ENCODE measurements at regions not wholly inside any gene's neighbourhood (a gene's known extent, or its start where the extent isn't known, plus 50 kb on each side); places are given as distances from the start of the nearest gene placed in this dataset.
A peak's percentile ranks its signal among the peaks of the same experiment; 100 is the strongest.

DNA sequence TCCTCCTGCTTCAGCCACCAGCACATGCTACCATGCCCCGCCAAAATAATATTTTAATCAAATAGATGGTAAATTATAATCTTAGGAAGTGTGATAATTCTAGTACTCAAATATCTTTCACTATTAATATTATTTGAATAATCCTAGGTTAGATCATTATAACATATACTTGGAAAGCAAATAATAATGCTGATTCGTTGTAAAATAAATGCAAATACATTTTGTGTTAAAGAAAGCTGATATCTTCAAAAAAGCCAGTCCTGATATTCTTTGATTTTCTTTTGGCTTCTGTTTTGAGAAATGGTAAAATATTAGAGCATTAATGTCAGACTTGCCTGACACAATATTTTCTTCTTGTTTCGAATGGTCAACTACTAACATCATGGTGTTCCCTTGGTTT lies 116.3 kb upstream of the ADAMTS5 start:
- Histone ChIP-seq H3K4me1 (ENCODE audit: insufficient read depth, low read length) (no peaks in the 10 kb centered on the region), H3K4me3 (ENCODE audit: insufficient read depth, low read length) (no peak overlapping the region), H3K27me3 (ENCODE audit: insufficient read depth, low read length) (no peaks in the 10 kb centered on the region), H3K27ac (ENCODE audit: low read depth, low read length) (no peak overlapping the region), H3K9me3 (ENCODE audit: low read depth, low read length) (no peaks in the 10 kb centered on the region), H3K4me2 (ENCODE audit: insufficient read depth, low read length) (no peak overlapping the region), H4K20me1 (ENCODE audit: insufficient read depth, low read length) (no peaks in the 10 kb centered on the region), H3K79me2 (ENCODE audit: insufficient read depth, low read length) (no peaks in the 10 kb centered on the region), H2AFZ (ENCODE audit: low read length) (no peak overlapping the region), H3K36me3 (ENCODE audit: insufficient read depth, low read length) (no peaks in the 10 kb centered on the region)
- no peak for DNase-seq (ENCODE audit: insufficient read length, low spot score, missing footprints)
- no peak for TF ChIP-seq CTCF (IDR thresholded peaks at IDR 0.05; ENCODE audit: extremely low read depth, low read depth, low read length)

DNA sequence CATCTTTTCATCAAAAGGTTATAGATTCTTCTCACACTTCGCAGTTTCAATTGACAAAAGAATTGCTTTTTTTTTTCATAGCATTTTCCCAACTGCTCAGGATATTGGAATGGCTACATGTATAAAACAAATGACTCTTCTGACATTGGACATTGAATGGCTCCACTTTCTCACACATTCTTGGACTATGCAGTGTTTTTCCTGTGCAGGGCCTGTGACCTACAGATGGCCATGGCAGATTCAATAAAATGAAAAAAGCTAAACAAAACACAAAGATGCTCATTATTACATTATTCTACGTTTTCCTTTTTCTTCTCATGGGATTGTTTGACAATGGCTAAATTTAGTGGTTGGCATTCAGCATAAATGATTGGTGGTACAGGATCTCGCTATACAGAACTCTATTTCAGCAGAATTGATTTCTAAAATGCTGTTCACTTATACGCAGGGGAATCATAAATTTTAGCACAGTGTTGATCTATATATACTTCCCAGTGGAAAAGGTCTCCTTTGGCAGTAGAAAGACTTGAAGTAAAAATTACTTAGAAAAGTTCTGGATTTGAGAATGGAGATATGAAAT lies 115.6 kb upstream of the ADAMTS5 start:
- Histone ChIP-seq H3K4me1 (ENCODE audit: insufficient read depth, low read length) (peaks cover under 1% of the 10 kb centered on the region), H3K27me3 (ENCODE audit: insufficient read depth, low read length) (no peaks in the 10 kb centered on the region), H3K36me3 (ENCODE audit: insufficient read depth, low read length) (no peaks in the 10 kb centered on the region), H3K9me3 (ENCODE audit: low read depth, low read length) (no peaks in the 10 kb centered on the region), H4K20me1 (ENCODE audit: insufficient read depth, low read length) (no peaks in the 10 kb centered on the region), H3K4me3 (ENCODE audit: insufficient read depth, low read length) (no peak overlapping the region), H3K4me2 (ENCODE audit: insufficient read depth, low read length) (no peak overlapping the region), H2AFZ (ENCODE audit: low read length) (no peak overlapping the region), H3K27ac (ENCODE audit: low read depth, low read length) (no peak overlapping the region), H3K79me2 (ENCODE audit: insufficient read depth, low read length) (no peaks in the 10 kb centered on the region)
- DNase-seq (ENCODE audit: insufficient read length, low spot score, missing footprints) = peak; percentile 58
- TF ChIP-seq CTCF (IDR thresholded peaks at IDR 0.05; ENCODE audit: extremely low read depth, low read depth, low read length) = no peak

- H3K79me2 ChIP-seq (ENCODE audit: insufficient read depth, low read length) = no peaks in the 10 kb centered on the region
- H3K9me3 ChIP-seq (ENCODE audit: low read depth, low read length) = no peaks in the 10 kb centered on the region
- H2AFZ ChIP-seq (ENCODE audit: low read length) = no peak overlapping the region
- H3K4me1 ChIP-seq (ENCODE audit: insufficient read depth, low read length) = peaks cover 2% of the 10 kb centered on the region
- H3K4me2 ChIP-seq (ENCODE audit: insufficient read depth, low read length) = no peak overlapping the region
- H3K36me3 ChIP-seq (ENCODE audit: insufficient read depth, low read length) = no peaks in the 10 kb centered on the region
- peak; percentile 36 for DNase-seq (ENCODE audit: insufficient read length, low spot score, missing footprints)
- TF ChIP-seq CTCF (IDR thresholded peaks at IDR 0.05; ENCODE audit: extremely low read depth, low read depth, low read length) = no peak
- H3K27ac ChIP-seq (ENCODE audit: low read depth, low read length) = no peak overlapping the region
- H3K27me3 ChIP-seq (ENCODE audit: insufficient read depth, low read length) = no peaks in the 10 kb centered on the region
- H4K20me1 ChIP-seq (ENCODE audit: insufficient read depth, low read length) = no peaks in the 10 kb centered on the region
- no peak overlapping the region for H3K4me3 ChIP-seq (ENCODE audit: insufficient read depth, low read length)
Observed at GRCh38 chr21:27079636-27080240, 112.8 kb upstream of the ADAMTS5 start.

DNA sequence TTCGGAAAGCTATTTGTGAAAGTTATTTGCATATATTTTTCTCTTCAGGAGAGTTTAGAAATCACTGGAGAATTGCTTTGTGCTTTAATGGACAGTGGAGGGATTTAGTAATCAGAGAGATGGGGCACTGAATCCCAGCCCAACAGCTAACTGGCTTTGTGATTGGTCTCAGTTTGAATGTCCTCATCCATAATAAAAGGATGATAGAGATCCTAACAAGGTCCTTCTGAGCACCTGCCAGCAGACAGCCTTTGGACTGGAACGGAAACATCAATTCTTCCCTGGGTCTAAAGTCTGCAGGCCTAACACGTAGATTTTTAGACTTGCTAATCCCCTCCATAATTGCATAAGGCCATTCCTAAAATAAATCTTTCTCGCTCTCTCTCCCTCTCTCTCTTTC lies 112.0 kb upstream of the ADAMTS5 start:
- Histone ChIP-seq H3K79me2 (ENCODE audit: insufficient read depth, low read length) (no peaks in the 10 kb centered on the region), H3K4me2 (ENCODE audit: insufficient read depth, low read length) (no peak overlapping the region), H3K36me3 (ENCODE audit: insufficient read depth, low read length) (no peaks in the 10 kb centered on the region), H3K27ac (ENCODE audit: low read depth, low read length) (no peak overlapping the region), H2AFZ (ENCODE audit: low read length) (no peak overlapping the region), H3K9me3 (ENCODE audit: low read depth, low read length) (no peaks in the 10 kb centered on the region), H3K4me3 (ENCODE audit: insufficient read depth, low read length) (no peak overlapping the region), H3K4me1 (ENCODE audit: insufficient read depth, low read length) (peaks cover 2% of the 10 kb centered on the region), H3K27me3 (ENCODE audit: insufficient read depth, low read length) (no peaks in the 10 kb centered on the region), H4K20me1 (ENCODE audit: insufficient read depth, low read length) (no peaks in the 10 kb centered on the region)
- TF ChIP-seq CTCF (IDR thresholded peaks at IDR 0.05; ENCODE audit: extremely low read depth, low read depth, low read length) = no peak
- no peak for DNase-seq (ENCODE audit: insufficient read length, low spot score, missing footprints)

Measured in osteoblast (primary cell).